ENCODE measurements at regions not wholly inside any gene's neighbourhood (a gene's known extent, or its start where the extent isn't known, plus 50 kb on each side); places are given as distances from the start of the nearest gene placed in this dataset.

DNA sequence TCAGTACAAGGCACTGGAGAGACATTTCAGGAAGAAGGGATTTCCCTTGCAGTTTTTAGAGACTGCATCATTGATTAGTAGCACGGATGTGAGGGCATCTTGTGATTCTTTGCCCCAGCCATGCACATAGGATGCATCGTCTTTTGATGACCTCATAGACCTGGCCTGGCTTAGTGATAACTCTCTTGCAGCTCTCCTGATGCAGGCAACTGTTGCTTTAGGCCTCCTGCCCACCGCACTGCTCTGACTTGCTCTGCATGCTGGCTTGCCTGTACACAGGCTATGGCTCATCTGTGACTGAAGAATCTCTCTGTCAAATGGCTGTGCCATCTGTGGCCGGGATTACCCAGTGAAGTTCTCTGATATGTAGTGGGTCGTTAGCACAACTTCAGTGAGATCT, 207.7 kb upstream of the PTCHD4 start:
- DNase-seq (ENCODE audit: low spot score) (no peak), ATAC-seq (no peak)

GRCh38 chr6:48315915-48316314, 204.9 kb upstream of the PTCHD4 start:
- ATAC-seq (no peak), DNase-seq (ENCODE audit: low spot score) (no peak)

GRCh38 chr6:48315051-48315719, 204.2 kb upstream of the PTCHD4 start:
- DNase-seq (ENCODE audit: low spot score), result no peak
- ATAC-seq, result no peak

GRCh38 chr6:48311301-48311700, 200.3 kb upstream of the PTCHD4 start:
- no peak for ATAC-seq

DNA sequence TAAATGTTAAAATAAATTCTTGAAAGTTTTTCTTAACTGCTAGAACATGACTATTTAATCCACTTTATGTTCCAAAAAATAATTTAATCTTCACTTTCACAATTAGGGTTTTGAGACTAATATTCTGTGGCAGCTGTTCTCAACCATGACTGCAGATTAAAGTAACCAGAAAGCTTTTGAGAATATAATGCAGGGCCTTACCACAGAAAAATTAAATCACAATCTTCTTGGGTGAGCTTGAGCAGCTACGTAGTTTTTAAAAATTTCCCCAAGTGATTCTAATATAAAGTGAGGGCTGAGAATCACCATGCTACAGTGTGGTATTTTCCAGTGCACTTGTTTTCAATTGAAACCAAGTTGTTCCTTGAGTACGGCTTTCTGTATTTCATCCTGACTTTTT, 196.6 kb upstream of the PTCHD4 start:
- DNase-seq (ENCODE audit: low spot score) (no peak), ATAC-seq (no peak)

More at GRCh38 chr6:48311301-48311700, 200.3 kb upstream of the PTCHD4 start:
- no peak for DNase-seq (ENCODE audit: low spot score)

DNA sequence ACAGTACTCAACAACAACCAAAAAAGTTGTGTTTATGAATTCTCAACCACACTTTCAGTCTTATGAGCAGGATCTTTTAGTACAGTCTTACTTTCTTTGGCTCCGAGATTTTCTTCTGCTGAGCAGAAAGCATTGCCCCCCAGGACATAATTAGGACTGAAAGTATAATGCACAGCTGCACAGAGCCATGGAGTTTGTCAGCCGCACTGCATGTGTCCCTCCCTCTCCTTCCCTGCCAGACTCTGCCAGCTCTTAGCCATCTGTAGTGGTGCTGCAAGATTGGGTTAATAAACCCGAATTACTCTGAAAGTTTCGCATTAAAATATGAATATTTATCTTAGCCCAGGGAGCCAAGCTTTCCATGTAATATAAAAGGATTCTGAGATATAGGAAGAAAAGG, 179.6 kb upstream of the PTCHD4 start:
- ATAC-seq (no peak), DNase-seq (ENCODE audit: low spot score) (no peak)

GRCh38 chr6:48289841-48290240, 178.8 kb upstream of the PTCHD4 start:
- ATAC-seq (no peak), DNase-seq (ENCODE audit: low spot score) (no peak)

DNA sequence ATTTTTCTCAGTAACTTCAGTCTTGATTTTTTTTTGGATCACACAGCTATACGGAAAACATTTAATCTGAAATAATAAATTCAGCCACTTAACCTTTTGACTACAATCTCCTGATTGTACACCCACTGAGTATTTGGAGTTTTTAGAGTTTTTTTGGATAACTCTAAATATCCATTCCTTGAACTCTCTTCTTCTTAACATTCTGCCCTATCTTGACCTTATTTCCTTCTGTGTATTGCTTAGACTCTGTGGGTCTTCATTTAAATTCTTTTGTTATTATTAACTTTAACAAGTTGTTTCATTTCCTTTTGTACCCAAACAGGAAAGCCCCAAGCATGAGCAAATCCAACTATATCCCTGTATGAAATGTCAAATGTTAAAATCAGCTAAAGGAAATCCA, 170.2 kb upstream of the PTCHD4 start:
- DNase-seq (ENCODE audit: low spot score) (no peak), ATAC-seq (no peak)

DNA sequence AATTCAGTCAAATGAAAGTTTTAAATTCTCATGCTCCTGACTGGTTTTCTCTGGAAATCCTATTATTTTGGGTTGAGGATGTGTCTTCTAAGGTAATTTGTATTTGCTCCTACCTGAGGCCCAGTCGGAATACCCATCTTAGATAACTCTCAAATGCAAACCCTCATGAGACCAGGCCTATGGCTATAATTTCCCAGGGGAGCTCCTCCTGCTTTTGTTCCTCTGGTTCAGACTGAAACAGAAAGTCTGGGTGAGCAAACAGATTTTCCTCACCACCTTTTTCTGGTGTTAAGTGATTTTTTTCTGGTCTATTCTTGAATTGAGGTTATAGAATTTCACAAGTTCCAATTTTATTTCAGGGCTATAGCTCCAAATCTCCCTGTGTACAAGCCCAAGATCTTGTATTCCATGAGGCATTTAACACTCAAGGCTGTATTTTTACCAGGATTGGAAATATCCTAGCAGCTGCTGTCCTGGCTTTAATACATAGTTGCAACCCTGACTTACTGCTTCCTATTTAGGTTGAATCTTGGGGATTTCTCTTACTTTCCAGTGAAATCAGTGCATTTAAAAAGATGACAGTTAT, 169.1 kb upstream of the PTCHD4 start:
- ATAC-seq (no peak), DNase-seq (ENCODE audit: low spot score) (no peak)

DNA sequence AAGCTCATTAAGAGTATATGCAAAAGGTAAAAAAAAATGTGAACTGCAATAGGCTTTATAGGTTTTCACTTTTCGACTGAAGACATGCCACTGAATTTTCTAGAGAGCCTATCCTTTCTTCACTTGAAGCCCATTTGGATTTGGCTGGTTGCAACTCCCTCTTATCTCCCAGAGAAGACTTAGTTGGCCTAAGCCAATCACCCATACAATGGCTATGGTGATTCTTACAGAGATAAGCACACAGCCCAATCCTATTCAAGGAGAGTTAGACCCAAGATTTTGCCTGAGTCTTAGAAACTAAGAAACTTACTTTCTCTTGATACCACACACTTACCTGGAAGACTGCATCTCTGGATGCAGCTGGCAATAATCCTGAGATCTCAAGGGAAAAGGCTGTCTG, 167.3 kb upstream of the PTCHD4 start:
- no peak for ATAC-seq
- DNase-seq (ENCODE audit: low spot score), result no peak

GRCh38 chr6:48272518-48272917, 161.5 kb upstream of the PTCHD4 start:
- no peak for ATAC-seq
- DNase-seq (ENCODE audit: low spot score), result no peak

DNA sequence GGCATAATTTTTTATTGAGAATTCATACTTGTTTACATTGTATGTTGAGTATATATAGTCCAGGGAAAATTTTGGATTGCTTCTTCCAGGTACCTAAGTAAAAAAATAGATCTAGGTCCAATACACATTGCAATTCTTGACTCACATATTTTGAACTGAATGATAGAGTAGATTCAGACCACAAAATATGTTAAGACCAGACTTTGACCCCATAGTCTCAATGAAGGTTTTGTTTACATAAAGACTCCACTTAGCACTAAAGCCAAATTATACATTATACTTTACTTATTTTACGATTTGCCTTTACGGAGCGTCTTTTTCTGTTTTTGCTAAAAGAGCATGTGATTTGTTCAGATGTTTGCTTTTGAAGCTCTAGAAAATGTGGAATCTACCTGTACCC, 144.1 kb upstream of the PTCHD4 start:
- DNase-seq (ENCODE audit: low spot score), result no peak
- ATAC-seq, result no peak

DNA sequence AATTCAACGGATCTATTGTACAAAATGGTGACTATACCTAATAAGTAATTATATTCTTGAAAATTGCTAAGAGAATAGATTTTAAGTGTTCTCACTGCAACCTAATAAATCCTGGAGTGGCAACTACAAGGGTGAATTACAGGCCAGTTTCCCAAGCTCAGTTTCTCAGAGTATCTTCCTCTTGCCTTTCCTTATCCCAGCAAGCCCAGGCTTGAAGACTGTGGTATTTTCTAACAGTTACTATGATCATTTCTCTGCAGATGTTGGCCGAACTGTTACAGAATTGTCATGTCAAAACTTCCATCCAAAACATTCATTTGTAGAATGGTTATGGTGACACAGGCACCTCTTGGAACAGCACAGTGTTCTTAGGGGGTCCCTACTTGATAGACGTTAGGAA, 138.1 kb upstream of the PTCHD4 start:
- no peak for ATAC-seq
- no peak for DNase-seq (ENCODE audit: low spot score)

DNA sequence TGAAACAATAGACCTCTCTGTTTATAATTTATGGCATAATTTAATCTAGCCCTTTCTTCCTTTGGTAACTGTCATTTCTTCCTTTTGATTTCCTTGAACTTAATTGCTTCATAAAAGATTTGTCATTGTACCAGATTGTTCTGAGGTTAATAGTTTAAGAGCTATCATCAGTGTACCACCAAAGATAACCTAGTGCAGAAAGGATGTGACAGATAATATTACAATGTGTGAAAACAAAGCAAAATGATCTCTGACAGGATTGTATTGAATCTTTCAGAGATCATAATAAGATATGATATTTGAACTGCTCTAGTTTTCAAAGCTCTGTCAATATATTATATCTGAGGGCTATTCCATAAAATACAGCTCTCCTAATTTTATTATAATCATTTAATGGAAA, 132.1 kb upstream of the PTCHD4 start:
- ATAC-seq (no peak), DNase-seq (ENCODE audit: low spot score) (no peak)

DNA sequence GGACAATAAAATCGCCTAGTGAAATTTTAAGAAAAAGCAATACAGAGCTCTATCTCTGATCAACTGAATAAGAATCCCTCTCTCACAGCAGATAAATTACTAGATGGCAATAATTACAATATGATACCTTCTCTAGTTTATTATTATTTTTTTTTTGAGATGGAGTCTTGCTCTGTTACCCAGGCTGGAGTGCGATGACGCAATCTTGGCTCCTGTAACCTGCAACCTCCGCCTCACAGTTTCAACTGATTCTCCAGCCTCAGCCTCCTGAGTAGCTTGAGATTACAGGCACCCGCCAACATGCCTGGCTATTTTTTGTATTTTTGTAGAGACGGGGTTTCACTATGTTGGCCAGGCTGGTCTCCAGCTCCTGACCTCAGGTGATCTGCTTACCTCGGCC, 129.3 kb upstream of the PTCHD4 start:
- DNase-seq (ENCODE audit: low spot score) (no peak), ATAC-seq (no peak)

DNA sequence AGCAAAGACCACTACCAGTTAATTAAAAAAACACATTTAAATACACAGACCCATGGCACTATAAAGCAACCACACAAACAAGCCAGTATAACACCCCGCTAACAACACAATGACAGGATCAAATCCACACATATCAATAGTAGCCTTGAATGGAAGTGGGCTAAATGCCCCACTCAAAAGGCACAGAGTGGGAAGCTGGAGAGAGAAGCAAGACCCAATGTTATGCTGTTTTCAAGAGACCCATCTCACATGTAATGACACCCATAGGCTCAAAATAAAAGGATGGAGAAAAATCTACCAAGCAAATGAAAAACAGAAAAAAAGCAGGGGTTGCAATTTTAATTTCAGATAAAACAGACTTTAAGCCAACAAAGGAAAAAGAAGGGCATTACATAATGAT, 125.4 kb upstream of the PTCHD4 start:
- ATAC-seq (no peak), DNase-seq (ENCODE audit: low spot score) (no peak)

GRCh38 chr6:48233063-48233462, 122.1 kb upstream of the PTCHD4 start:
- no peak for DNase-seq (ENCODE audit: low spot score)

DNA sequence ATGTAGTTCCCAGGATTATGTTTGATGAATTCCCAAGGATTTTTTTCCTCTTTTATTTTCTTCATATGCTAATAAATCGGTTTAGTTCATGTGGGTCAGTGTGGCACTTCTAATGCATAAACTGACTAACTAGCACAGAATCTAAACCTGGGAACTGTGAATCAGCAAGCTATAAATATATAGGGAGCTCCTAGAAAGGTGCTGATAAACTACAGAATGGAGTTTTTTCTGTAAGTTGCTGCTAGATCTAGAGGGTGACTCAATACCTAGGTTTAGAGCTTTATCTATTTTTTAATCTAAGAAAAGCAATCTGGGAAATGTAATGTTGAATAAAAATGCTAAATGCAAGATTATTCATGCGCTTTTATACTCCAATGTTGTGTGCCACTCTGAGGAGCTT, 118.8 kb upstream of the PTCHD4 start:
- ATAC-seq (no peak), DNase-seq (ENCODE audit: low spot score) (no peak)

More at GRCh38 chr6:48233063-48233462, 122.1 kb upstream of the PTCHD4 start:
- no peak for ATAC-seq

- DNase-seq (ENCODE audit: low spot score) (no peak), ATAC-seq (no peak)
These were observed 111.2 kb upstream of the PTCHD4 start for GRCh38 chr6:48222241-48222640.

DNA sequence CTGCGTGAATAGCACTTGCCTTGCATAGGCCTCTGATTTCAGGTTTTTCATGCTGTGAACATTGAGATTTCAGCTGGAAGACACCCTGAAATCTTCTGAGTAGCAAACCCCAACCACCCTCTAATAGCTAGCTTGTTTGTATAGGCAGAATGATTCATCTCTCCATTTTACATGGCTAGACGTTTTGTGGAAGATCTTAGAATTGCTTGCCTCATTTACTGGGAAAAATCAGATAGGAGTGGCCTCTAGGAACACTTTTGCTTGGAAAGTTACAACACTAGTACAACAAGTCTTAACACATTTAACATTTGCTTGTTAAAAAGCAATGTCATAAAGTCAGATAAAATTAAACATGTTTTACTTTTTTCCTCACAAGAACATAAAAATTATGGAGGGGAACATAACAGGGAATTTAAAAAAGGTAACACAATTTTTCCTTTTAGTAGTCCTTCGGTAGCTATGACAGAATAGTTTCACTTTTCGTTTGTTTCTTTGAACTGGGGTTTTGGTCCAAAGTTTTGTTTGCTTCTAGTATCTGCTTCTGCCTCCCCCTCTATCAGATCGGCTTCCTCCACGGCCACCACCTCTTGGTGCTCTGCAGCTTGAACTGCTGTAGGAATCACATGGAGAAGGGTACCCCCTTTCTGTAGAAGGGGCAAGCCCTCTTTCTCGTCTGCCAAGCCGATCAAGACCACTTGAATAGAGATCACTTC, 102.2 kb upstream of the PTCHD4 start:
- ATAC-seq (peak; percentile 74), DNase-seq (ENCODE audit: low spot score) (no peak)

DNA sequence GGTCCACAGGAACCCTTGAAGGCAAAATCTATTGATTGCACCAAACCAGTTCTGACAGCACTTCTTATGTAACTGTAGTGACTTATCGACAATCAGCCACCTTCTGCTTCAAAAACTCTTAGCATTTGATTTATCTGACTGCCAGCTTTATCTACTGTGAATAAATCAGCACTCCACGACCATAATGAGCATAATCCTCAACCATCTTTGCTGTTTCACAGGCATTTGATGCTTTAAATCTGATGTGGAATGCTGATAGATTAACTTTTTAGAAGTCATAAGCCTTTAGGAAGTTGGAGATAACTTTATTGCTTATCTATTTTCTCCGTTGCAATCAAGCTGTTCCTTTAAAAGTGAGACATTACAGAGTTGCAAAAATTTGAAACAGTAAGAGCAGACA, 101.5 kb upstream of the PTCHD4 start:
- no peak for ATAC-seq

DNA sequence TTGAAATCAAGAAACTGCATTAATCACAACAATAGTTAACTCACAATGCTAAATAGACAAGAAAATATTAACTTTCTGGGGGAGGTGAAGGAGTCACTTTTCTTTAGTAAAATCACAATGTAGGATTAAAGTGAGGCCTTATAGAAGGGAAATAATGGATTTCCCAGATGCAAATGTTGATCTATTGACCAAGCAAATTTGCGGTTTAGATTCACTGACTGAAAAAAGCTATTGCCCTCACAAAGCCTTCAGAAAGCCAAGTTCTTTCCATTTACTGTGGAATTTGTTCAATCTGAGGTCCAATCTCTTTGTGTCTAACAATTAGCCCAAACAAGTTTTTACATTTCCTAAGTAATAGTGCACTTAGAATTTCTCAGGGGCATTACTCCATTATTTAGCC, 95.1 kb upstream of the PTCHD4 start:
- no peak for DNase-seq (ENCODE audit: low spot score)

More for the DNA sequence above, 101.5 kb upstream of the PTCHD4 start:
- no peak for DNase-seq (ENCODE audit: low spot score)

More for the DNA sequence above, 95.1 kb upstream of the PTCHD4 start:
- no peak for ATAC-seq

All from left lobe of liver (tissue), 2 donors.